ENCODE measurements at regions not wholly inside any gene's neighbourhood (a gene's known extent, or its start where the extent isn't known, plus 50 kb on each side); places are given as distances from the start of the nearest gene placed in this dataset.

DNA sequence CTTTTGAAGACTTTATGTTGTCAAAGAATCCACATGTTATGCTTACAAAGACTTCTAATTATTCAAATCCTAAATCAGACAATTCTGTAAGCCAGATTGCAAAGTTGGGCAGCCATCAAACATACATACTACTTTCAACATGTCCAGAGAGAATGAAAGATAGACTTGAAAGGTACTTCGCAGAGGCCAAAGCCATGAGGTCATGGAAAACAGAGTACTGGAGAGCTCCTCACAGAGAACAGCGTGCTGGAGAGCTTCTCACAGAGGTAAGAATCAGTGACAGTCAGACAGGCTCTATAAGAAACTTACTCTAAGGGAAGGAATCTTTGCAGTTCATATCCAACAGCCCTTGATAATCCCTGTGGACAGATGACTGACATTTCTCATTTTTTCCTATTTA lies 400.2 kb downstream of the GJA1 start:
- DNase-seq: no peak

DNA sequence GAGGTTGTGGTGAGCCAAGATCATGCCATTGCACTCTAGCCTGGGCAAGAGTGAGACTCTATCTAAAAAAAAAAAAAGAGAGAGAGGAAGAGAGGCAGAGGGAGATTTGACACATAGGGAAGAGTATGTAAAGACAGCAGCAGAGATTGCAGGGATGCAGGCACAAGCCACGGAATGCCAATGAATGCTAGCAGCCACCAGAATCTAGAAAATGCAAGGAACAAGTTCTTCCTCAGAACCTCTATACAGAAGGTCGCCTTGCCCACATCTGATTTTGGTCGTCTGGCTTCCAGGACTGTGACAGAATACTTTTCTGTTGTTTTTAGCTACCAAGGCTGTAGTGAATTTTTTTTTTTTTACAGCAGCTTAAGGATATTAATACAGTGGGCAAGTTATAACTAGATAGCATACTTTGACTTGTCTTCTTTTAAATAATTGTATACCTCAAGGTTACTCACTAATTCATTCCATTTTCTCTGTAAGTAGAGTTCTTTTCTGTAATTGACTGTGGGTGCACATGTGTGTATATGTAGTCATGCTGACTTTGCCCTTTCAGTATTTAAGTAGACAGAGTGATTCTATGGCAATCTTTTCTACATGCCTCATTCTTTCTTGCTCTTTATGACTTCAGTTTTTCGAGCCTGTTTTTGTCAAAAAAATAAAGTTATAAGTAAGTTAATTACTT lies 402.2 kb downstream of the GJA1 start:
- DNase-seq: no peak

DNA sequence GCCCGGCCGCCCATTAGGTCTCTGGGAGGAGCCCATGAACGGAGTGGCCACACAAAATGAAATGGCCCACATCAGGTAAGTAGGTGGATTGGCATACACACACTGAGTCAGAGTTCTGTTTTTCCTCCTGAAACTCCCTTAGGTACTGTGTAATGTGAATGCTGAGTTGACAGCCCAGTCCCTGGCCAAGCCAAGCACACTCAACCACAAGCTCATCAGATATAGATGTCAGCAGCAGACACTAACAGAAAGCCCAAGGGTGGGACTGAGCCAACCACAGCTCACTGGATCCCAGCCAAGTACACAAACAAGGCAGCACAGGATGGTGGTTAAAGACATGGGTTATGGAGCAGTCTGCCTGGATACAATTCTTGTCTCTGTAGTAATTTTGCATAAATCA lies 403.4 kb downstream of the GJA1 start:
- no peak for DNase-seq

DNA sequence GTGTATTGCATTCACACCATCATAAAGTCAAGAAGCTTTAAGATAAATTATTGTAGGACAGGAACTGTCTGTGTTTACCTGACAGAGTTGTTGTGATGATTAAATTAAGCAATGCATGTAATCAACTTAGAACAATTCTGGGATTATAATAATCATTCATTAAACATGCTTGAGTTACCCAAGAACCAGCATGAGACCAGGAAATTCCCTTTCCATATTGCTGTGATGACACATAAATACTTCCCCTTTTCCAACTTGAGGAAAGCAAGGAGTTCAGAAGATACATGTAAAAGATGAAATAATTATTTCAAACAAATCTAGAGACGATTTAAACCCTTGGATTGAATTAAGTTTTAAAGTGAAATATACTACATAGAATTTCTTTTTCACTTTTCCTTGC lies 404.4 kb downstream of the GJA1 start:
- DNase-seq: no peak

DNA sequence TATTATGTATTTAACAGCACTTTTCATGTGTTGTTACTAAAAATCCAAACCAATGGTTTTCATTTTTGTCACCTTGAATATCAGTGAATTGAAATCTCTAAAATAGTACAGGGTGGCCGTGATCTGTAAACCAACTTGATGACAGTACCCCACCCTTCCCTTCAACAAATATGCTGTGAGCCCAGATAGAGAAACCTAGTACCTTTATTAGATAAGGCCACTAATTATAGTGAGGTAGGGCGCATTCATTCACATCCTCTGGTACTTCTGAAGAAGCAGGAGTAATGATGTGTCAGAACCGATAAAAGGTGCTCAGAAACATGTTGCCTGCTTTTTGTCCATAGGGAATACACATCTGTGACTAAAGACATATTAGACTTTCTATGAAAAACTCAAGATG lies 409.5 kb downstream of the GJA1 start:
- no peak for DNase-seq

DNA sequence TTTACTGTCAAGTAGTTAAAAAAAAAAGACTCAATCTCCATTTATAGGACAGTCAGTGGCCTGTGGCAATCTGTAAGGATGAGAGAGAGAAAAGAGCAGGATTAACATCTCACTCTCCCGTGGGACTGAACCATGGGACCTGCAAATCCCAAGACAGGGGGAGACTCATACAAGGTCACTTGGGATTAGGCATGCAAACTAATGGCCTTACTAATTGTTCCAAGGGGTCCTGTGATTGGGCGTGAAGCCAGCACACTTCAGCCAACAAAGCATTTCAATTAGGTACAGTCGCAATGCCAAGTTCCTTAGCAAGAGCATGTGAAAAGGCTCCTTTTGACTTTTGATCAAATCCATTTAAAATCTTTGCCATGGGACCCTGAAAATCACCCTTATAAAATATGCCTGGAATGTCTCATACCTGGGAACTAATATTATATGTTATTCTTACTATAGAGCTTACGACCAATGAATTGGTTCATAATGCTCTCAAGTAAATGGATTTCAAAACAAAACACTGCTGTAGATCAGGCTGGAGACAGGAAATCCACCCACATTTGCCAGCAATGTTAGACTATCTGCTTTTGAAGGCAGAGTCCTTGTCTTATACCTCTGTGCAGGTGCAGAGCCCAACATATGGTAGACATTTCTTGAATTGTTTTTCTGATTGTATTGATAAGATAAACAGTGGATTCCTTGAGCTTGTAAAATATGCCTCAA lies 412.5 kb downstream of the GJA1 start:
- no peak for DNase-seq

DNA sequence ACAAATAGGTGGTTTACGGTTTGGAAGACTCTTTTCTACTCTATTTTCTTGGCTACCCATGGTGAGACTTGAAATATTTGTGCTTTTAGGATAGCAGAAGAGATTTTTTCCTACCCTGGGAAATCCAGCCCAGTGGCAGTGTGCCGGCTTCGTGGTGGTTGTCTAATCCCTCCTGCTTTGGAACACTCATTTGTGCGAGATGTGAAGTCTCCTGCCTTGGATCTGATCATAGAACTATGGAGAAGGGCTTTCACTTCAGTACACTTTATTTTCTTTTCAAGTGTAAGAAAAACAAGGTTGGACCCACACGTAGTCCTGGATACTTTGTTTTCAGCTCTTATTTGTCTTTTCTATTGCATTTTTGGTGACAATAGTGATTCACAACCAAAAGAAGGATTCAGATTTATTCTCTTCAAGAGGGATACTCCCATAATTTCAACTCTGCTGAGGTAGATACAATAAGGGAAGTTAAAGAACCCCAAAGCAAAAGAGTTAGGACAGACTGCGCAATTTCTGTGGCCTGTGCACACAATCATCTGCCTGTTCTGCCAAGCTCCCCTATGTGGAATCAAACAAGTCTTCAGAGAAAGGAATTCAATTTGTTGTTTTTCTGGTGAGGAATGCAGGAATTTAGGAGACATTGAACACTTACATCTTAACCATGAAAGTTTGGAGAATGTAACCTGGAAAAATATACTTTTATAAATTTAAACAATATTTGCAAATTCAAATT lies 413.2 kb downstream of the GJA1 start:
- no peak for DNase-seq

DNA sequence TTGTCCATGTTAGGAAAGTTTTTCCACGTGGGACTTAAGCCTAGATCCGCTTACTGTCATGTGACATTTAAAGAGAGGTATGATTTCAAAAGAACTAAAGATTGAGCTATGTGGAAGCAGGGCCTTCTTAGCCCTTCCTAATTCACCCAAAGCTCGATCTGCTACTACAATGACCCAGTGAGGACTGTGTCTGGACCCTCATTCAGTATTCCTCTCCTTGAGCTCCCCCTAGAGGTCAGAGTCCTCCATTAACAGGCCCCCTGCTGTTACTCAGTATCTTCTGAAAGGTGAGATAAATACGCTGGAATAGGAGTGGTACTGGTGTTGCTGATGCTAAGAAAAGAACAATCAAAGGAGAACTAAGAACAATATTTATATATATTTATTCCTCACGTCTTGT lies 414.0 kb downstream of the GJA1 start:
- peak; percentile 55 for DNase-seq

DNA sequence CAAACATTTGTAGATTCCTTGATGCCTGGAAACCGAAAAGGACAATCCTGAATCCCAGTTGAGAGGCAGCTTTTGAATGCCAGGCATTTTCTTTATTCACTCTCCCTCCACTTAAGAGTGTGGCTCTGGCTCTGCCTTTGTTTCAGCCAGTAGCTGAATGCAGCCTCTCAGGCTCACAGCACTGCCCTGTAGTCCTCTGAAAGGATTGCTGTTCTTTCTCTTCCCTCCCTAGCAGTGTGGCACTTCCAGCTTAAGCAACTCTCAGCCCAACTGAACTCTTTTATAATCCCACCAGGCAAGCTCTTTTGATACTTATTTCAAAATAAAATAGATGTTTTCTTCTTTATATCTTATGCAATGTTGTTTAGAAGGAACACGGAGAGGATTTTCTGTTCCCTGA lies 415.6 kb downstream of the GJA1 start:
- no peak for DNase-seq

DNA sequence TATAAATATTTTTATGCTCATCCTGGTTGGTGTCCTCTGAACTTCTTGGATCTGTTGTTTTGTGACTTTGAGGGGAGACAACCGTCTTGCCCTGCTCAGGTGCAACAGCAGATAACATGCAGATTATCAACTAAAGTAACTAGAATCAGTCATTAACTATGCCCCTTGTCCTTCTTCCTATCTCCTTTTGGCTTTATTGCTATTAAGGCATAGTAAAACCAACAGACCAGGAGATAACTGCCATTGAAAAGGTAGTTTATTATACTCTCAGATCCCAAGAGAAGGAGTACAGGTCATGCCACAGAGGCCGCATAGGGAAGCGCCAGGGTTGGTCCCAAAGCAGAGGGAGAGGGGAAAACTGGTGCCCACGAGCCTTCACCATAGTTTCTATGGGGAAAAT lies 418.2 kb downstream of the GJA1 start:
- DNase-seq: no peak

DNA sequence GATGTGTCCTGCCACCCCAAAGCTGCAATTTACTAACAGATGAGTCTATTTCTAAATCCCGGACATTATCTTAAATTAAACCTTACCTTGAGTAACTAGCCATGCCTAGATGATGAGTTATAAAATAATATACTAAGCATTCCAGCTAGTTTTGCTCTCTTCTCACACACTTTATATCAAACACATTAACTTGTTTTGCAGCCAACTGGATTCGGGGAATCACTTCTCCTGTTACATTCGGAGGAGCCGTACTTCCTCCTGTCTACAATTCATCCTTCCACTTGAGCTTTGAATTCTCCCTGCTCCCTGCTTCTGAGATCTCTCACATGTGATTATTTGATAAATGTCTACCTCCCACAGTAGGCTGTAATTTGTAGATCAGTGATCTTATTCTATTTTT lies 420.1 kb downstream of the GJA1 start:
- DNase-seq: no peak

DNA sequence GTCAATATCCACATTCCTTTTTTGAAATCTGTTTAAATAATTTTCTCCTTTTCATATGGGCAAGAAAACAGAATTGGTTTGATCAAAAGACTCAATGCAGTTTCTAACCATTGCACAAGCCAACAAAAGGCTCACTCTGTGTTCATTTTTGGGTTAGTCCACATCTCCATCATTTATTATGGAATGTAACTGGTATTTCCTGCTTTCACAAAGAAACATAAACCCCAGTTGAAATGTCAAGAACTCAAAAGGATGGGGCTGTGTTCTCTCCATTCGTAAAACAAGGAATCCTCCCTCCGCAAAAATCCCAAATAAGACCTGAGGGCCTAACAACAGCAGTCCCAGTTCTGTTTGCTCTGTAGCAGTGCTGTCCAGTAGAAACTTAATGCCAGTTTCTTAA lies 420.9 kb downstream of the GJA1 start:
- no peak for DNase-seq

DNA sequence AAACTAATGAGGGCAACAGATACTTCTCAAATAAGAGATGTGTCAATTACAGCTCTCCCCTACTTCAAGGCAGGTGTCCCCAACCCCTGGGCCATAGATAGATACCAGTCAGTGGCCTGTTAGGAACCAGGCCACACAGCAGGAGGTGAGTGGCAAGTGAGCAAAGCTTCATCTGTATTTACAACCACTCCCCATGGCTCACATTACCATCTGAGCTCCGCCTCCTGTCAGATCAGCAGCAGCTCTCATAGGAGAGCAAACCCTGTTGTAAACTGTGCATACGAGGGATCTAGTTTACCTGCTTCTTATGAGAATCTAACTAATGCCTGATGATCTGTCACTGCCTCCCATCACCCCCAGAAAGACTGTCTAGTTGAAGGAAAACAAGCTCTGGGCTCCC lies 422.1 kb downstream of the GJA1 start:
- no peak for DNase-seq

DNA sequence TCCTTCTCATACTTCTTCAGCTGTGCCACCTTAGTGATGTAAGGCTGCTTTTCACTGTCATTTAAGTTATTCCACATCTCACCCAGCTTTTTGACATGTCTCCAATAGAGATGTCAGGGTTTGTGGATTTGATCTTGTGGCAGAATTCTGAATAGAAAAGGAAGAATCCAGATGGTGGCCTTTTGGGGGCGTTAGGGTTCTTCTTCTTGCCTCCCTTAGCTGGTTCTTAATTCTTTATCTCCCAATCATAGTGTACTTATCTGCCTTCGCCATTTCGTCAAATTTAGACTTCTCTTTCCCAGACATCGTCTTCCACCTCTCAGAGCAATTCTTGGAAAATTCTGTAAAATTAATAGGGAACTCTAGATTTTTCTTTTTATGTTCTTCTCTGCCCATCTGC lies 422.9 kb downstream of the GJA1 start:
- no peak for DNase-seq

DNA sequence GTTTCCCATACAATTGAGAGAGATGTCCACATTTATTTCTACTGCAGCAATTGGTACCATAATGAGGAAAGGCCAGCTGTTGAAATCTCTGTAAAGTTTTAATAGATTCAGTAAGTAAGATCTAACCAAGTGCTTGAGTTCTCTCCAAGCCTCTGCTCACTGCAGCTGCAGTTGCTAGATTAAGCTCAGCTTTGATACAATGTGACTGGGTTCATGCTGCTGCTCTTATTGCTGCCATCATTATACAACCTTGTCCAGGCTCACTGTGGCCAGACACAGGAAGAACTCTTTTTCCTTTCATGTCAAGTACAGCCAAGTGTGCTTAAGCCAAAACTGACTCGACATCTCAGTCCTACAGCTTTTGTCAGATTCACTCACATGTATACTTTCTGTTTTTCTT lies 423.5 kb downstream of the GJA1 start:
- no peak for DNase-seq

DNA sequence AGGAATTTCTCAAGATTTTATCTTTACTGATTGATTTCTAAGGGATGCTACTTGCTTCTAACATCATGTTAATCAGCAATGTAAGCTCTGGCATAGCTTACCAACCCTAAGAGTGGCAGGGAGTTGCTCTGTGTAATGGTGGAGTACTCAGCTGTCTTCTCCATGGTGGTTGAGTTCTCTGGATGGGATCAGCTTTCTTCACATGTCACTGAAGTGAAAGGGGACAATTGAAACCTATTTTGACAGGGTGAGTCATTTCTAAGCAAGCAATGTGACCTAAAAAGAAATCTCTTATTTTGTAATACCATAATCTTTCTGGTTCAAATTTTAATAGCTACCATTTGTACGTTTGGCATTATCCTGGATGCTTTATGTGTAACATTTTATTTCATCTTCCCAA lies 430.4 kb downstream of the GJA1 start:
- DNase-seq: no peak

DNA sequence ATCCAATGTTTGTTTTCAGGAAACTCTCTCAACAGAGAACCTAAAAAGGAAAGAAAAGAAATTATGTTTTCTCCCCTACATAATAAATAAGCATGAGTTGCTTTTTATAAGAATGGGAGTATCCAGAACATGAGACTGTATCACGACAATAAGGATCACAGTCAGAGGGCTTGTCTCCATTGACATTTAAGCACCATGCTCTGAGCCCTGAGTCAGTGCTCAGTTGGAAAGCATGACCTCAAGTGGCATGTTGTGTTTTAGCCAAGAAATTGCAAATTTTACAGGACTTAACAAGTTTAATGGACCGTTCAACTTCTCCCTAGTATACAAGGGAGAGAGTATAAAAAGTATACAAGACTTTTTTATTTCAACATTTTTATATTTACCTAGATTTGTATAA lies 431.6 kb downstream of the GJA1 start:
- no peak for DNase-seq

DNA sequence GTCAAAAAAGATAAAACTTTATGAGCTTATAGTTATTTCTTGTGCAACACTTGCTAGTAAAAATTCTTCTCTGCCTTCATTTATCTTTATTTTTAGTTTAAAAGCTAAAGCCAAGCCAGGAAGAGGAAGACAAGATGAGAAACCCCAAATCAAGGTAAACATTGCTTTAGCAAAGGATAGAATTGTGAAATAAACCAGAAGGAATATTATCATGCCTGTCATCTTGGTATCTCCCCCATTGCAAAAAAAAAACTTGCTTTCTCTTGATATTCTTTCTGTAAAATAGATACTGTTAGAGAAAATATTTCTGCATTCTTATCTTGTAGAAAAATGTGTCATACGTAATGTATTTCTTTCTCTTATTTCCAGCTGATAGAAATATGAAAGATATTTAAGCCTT lies 432.8 kb downstream of the GJA1 start:
- no peak for DNase-seq

DNA sequence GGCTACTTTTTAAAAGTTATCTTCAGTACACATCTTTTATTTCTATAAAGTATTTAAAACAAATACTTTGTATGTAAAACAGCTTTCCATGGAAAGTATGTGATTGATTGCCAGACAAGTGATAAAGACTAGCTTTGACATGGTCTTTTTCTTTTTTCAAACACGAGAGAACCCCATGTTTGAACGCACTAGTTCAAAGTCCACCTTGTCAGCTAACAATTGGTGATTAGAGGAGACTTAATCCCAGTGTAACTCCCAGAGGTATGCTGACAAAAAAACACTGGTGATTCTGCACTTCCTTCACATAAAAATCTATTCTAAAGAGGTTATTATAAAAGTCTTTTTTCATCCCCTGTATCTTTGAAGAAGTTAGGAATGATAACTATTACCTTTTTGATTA lies 438.1 kb downstream of the GJA1 start:
- no peak for DNase-seq

DNA sequence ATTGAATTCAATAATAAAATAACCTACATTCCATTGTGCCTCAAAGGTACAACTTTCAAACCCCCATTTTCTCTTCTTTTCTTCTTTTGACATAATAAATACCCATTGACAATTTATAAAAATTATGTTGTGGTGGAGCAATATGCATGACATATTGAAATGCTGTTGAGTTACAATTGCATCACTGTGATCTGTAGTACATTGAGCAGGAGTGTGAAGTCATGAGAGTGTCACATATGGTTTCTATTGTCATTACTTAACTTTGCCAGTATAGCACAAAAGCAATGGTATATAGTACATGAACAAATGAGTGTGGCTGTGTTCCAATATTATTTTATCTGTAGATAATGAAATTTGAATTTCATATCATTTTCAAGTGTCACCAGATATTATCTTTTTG lies 441.3 kb downstream of the GJA1 start:
- no peak for DNase-seq

DNA sequence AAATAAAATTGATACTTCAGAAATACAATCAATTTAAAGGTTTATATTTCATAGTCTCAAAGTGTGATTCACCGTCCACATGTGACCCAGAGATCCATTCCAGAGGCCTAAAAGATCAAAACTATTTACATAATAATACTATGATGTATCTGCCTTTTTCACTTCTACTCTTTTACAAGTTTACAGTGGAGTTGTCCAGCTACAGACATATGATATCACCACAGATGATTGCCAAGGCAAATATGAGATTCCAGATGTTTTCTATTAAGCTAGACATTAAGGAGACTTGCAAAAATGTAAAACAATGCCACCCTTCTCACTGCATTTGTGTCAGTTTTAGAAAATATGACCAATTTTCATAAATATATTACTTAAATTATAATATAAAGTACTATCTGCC lies 443.7 kb downstream of the GJA1 start:
- DNase-seq: peak; percentile 93

DNA sequence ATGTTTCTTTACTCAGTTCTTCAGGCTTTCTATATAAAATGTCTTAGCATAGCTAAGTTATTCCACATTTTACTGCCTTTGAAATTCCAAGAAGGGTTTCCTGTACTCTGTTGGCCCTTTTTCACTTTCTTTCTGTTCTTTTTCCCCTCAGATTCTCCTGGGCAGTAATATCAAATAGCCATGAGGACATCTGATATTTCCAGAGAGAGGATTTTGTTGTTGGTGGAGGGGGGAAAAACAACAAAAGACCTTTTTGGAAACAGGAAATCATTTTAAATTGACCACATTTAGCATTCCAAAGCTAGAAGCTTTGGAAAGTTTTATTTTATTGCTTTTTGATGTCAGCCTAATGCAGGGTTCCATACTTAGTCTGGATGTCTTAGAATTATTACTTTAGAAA lies 445.4 kb downstream of the GJA1 start:
- no peak for DNase-seq

DNA sequence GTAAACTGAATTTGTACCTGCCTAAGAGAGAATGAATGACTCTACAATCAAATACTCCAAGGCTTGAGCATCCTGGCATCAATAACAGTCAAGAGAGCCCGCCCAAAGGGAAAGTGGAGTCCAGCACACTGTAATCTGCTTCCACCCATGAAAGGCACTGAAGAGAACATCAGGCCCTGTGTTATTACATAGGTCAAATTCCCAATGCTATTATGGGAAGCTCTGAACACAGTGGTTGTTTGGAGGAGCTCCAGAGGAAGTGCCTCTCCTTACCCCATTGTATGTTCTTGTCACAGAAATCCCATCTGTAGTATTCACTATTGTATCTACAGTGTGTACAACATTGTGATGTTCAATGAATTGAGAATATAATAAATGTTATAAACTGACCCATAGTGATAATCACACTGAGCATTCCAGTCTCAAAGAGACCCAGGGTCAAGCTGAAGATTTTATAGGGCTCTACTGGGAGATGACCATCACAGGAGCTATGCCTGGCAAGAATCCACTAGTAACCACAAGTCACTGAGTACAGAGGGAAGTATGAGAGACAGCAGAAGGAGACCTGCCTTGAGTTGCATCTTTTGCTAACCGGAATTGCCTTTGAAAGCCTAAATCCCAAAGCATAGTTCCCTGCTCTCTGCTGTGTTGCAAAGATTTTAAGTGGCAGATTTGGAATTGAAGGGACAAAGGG lies 446.7 kb downstream of the GJA1 start:
- DNase-seq: peak; percentile 92

DNA sequence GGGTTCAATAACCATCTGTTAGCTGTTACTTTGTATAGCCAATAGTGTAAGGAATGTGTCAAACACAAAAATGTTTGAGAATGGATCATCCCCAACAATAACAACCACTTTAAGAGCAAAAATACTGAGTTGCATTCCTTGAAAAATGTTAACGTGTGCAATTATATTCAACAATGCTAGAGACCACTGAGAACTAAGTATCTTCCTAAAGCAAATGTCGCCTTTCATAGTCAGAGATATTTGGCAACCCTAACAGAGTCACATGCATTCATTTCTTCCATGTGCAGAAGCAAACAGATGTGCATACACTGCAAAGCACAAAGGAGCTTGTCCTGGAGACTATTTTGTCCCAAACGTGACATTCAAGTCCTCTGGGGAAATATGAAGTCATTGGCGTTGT lies 448.6 kb downstream of the GJA1 start:
- no peak for DNase-seq

All from HCEC 1CT (cell line).